HEK293 (cell line): ENCODE measurements at regions not wholly inside any gene's neighbourhood (a gene's known extent, or its start where the extent isn't known, plus 50 kb on each side); places are given as distances from the start of the nearest gene placed in this dataset.

Source experiments
- CTCF ChIA-PET: fragments of 350-600 bp; formaldehyde crosslinking; extraction: SDS; loops from one replicate; lab custom pipeline; 2021; ENCODE audit warnings: antibody characterized with exemption; lab: Yijun Ruan, JAX
- POLR2A ChIA-PET: fragments of 300-600 bp; formaldehyde crosslinking; extraction: SDS; loops from one replicate; lab custom pipeline; 2020; ENCODE audit warnings: antibody characterized with exemption, inconsistent platforms; lab: Yijun Ruan, JAX
- H3K27ac ChIP-seq: fragments of 200-500 bp; sonication (Bioruptor generic); 2 replicates; pipeline ENCODE4 v1.5.1; 2014; ENCODE audit warnings: low read depth, low read length, control low read depth, inconsistent platforms; ENCODE audit errors: extremely low read depth
- H3K36me3 ChIP-seq, 2 experiments: fragments of 200-500 bp in 1 of 2; sonication (Bioruptor generic) in 1 of 2; 1 replicate in 1 of 2; 2 replicates in 1 of 2; pipeline ENCODE4 v1.5.1; 2014 to 2017; ENCODE audit warnings: inconsistent platforms in 2 of 2, low read length in 2 of 2; ENCODE audit not compliant: control insufficient read depth in 2 of 2, insufficient read depth in 1 of 2
- H3K4me1 ChIP-seq: fragments of 200-500 bp; sonication (Bioruptor generic); 2 replicates; pipeline ENCODE4 v1.5.1; 2014; ENCODE audit warnings: mild to moderate bottlenecking, low read length, inconsistent platforms; ENCODE audit not compliant: control insufficient read depth, insufficient read depth
- H3K4me3 ChIP-seq: 2 replicates; pipeline ENCODE4 v1.5.1; 2011; ENCODE audit warnings: low read depth, mild to moderate bottlenecking, control low read depth, low read length, moderate library complexity
- H3K9me3 ChIP-seq: fragments of 200-500 bp; sonication (Bioruptor generic); 2 replicates; pipeline ENCODE4 v1.5.1; 2014; ENCODE audit warnings: low read depth, low read length, inconsistent platforms; ENCODE audit not compliant: control insufficient read depth, insufficient read depth
- GLIS1 ChIP-seq: fragments of 450-650 bp; formaldehyde crosslinking; IDR thresholded peaks from 2 replicates; pipeline ENCODE4 v1.5.1; 2016; ENCODE audit warnings: missing biosample characterization, missing genetic modification characterization
- KLF16 ChIP-seq: fragments of 450-650 bp; formaldehyde crosslinking; IDR thresholded peaks from 2 replicates; pipeline ENCODE4 v1.5.1; 2017; ENCODE audit warnings: missing biosample characterization, missing genetic modification characterization
- PRDM2 ChIP-seq: fragments of 450-650 bp; formaldehyde crosslinking; IDR thresholded peaks from 2 replicates; pipeline ENCODE4 v1.5.1; 2016; ENCODE audit warnings: missing biosample characterization, missing genetic modification characterization, borderline replicate concordance
- ZBTB20 ChIP-seq: fragments of 450-650 bp; formaldehyde crosslinking; IDR thresholded peaks from 2 replicates; pipeline ENCODE4 v1.5.1; 2016; ENCODE audit warnings: missing biosample characterization, missing genetic modification characterization
- ZNF132 ChIP-seq: fragments of 450-650 bp; formaldehyde crosslinking; IDR thresholded peaks from 2 replicates; pipeline ENCODE4 v1.5.1; 2017; ENCODE audit warnings: missing biosample characterization, missing genetic modification characterization, borderline replicate concordance
- ZNF16 ChIP-seq: fragments of 450-650 bp; formaldehyde crosslinking; IDR thresholded peaks from 2 replicates; pipeline ENCODE4 v1.5.1; 2016; ENCODE audit warnings: low read depth, missing biosample characterization, missing genetic modification characterization
- ZNF169 ChIP-seq: fragments of 450-650 bp; formaldehyde crosslinking; IDR thresholded peaks from 2 replicates; pipeline ENCODE4 v1.5.1; 2016; ENCODE audit warnings: missing biosample characterization, missing genetic modification characterization
- ZNF221 ChIP-seq: fragments of 450-650 bp; formaldehyde crosslinking; IDR thresholded peaks from 2 replicates; pipeline ENCODE4 v1.5.1; 2017; ENCODE audit warnings: missing biosample characterization, missing genetic modification characterization, borderline replicate concordance
- ZNF785 ChIP-seq: fragments of 450-650 bp; formaldehyde crosslinking; IDR thresholded peaks from 2 replicates; pipeline ENCODE4 v1.5.1; 2016; ENCODE audit warnings: missing biosample characterization, missing genetic modification characterization
- ZSCAN16 ChIP-seq: fragments of 450-650 bp; formaldehyde crosslinking; IDR thresholded peaks from 2 replicates; pipeline ENCODE4 v1.5.1; 2016; ENCODE audit warnings: missing biosample characterization, missing genetic modification characterization
- TF ChIP-seq, protein P1 (sequence below): fragments of 450-650 bp; formaldehyde crosslinking; conservative IDR thresholded peaks from 2 replicates; pipeline ENCODE4 v1.5.1; 2016; ENCODE audit warnings: low read depth, missing biosample characterization, missing genetic modification characterization
- TF ChIP-seq, protein P2 (sequence below): fragments of 450-650 bp; IDR thresholded peaks from 2 replicates; pipeline ENCODE4 v1.5.1; 2018; ENCODE audit warnings: missing biosample characterization, missing genetic modification characterization

- TF ChIP-seq, protein P1, sequence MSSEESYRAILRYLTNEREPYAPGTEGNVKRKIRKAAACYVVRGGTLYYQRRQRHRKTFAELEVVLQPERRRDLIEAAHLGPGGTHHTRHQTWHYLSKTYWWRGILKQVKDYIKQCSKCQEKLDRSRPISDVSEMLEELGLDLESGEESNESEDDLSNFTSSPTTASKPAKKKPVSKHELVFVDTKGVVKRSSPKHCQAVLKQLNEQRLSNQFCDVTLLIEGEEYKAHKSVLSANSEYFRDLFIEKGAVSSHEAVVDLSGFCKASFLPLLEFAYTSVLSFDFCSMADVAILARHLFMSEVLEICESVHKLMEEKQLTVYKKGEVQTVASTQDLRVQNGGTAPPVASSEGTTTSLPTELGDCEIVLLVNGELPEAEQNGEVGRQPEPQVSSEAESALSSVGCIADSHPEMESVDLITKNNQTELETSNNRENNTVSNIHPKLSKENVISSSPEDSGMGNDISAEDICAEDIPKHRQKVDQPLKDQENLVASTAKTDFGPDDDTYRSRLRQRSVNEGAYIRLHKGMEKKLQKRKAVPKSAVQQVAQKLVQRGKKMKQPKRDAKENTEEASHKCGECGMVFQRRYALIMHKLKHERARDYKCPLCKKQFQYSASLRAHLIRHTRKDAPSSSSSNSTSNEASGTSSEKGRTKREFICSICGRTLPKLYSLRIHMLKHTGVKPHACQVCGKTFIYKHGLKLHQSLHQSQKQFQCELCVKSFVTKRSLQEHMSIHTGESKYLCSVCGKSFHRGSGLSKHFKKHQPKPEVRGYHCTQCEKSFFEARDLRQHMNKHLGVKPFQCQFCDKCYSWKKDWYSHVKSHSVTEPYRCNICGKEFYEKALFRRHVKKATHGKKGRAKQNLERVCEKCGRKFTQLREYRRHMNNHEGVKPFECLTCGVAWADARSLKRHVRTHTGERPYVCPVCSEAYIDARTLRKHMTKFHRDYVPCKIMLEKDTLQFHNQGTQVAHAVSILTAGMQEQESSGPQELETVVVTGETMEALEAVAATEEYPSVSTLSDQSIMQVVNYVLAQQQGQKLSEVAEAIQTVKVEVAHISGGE (tag by site-specific recombination) = no peak
- TF ChIP-seq ZNF785 (tag by site-specific recombination) = no peak
- TF ChIP-seq GLIS1 = no peak
- TF ChIP-seq, protein P2, sequence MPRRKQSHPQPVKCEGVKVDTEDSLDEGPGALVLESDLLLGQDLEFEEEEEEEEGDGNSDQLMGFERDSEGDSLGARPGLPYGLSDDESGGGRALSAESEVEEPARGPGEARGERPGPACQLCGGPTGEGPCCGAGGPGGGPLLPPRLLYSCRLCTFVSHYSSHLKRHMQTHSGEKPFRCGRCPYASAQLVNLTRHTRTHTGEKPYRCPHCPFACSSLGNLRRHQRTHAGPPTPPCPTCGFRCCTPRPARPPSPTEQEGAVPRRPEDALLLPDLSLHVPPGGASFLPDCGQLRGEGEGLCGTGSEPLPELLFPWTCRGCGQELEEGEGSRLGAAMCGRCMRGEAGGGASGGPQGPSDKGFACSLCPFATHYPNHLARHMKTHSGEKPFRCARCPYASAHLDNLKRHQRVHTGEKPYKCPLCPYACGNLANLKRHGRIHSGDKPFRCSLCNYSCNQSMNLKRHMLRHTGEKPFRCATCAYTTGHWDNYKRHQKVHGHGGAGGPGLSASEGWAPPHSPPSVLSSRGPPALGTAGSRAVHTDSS (tag by site-specific recombination) = no peak
- no peak for TF ChIP-seq ZNF221 (tag by site-specific recombination)
- TF ChIP-seq ZNF132 (tag by site-specific recombination) = no peak
Observed at GRCh38 chr15:56839641-56840040, 78.8 kb upstream of the TCF12 start (continued).

GRCh38 chr15:56839099-56839498, 79.3 kb upstream of the TCF12 start:
- H3K9me3 ChIP-seq = no peaks in the 10 kb centered on the region
- no peak overlapping the region for H3K4me3 ChIP-seq
- ChIA-PET POLR2A (no interaction called here), CTCF (no interaction called here)
- H3K4me1 ChIP-seq = no peaks in the 10 kb centered on the region
- H3K36me3 ChIP-seq = no peaks in the 10 kb centered on the region
- no peak for TF ChIP-seq ZBTB20 (tag by site-specific recombination)
- H3K27ac ChIP-seq = no peak overlapping the region

DNA sequence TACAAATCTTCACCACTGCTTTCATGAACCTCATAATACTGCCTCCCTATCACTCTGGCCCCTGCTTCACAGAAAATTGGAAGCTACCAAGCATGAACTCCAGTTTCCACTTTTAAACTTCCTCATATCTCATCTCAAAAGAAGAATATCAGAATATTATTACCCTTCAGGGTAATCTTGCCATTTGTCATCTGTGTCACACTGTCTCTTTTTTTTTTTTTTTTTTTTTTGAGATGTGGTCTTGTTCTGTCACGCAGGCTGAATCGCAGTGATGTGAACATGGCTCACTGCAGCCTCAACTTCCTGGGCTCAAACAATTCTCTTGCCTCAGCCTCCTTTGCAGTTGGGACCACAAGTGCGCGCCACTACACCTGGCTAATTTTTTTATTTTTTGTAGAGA, 80.4 kb upstream of the TCF12 start:
- Histone ChIP-seq H3K27ac (no peak overlapping the region), H3K36me3 (no peaks in the 10 kb centered on the region)
- CTCF ChIA-PET = interaction anchor here (0.7 kb wide), 1 partner anchor 117 kb away, joined by 4 read pairs; no protein-coding TSS in a partner anchor
- TF ChIP-seq ZSCAN16 (tag by site-specific recombination) = no peak
- no peak for TF ChIP-seq ZNF169 (tag by site-specific recombination)
- TF ChIP-seq ZNF16 (tag by site-specific recombination) = no peak
- TF ChIP-seq KLF16 (tag by site-specific recombination) = no peak
- TF ChIP-seq PRDM2 (tag by site-specific recombination) = no peak
- no peak for TF ChIP-seq ZNF221 (tag by site-specific recombination)
- TF ChIP-seq, all 188 proteins: peak for 0
- Histone ChIP-seq H3K4me3 (no peak overlapping the region), H3K9me3 (no peaks in the 10 kb centered on the region), H3K4me1 (no peaks in the 10 kb centered on the region)
- POLR2A ChIA-PET = no interaction called here
